Natural killer cell (primary cell): ENCODE measurements at regions not wholly inside any gene's neighbourhood (a gene's known extent, or its start where the extent isn't known, plus 50 kb on each side); places are given as distances from the start of the nearest gene placed in this dataset.
"Not testable (repeated sequence)": the region's sequence is repeated elsewhere in the genome, so short reads cannot be mapped to it uniquely, and the experiment has no call there.

Experiments used
- ATAC-seq, 3 donors: fragments of 150-1000 bp in 2 of 3; fragments of 200-7000 bp in 1 of 3; cut with Tn5 transposase; 1 replicate in 1 of 3; 2 replicates in 2 of 3; pipeline ENCODE4 v1.10.0; 2021; ENCODE audit warnings: mild to moderate bottlenecking in 2 of 3, moderate library complexity in 2 of 3
- DNase-seq, 2 donors: peaks; one replicate each; pipeline versions ENCODE4 v3.0.0 to v3.0.0-alpha.2; 2013 to 2021; ENCODE audit warnings: mixed read lengths in 1 of 2
- H3K27ac ChIP-seq: one replicate; pipeline ENCODE4 v1.5.1; 2013; ENCODE audit warnings: mild to moderate bottlenecking, low read length
- H3K27me3 ChIP-seq: one replicate; pipeline ENCODE4 v1.6.1; 2013; ENCODE audit warnings: low read length; ENCODE audit not compliant: control insufficient read depth, insufficient read depth
- H3K36me3 ChIP-seq: one replicate; pipeline ENCODE4 v1.6.1; 2013; ENCODE audit warnings: low read length; ENCODE audit not compliant: control insufficient read depth, insufficient read depth
- H3K4me1 ChIP-seq: one replicate; pipeline ENCODE4 v1.6.1; 2013; ENCODE audit warnings: low read length; ENCODE audit not compliant: control insufficient read depth, insufficient read depth
- H3K4me3 ChIP-seq: one replicate; pipeline ENCODE4 v1.5.1; 2013; ENCODE audit warnings: low read length
- H3K9me3 ChIP-seq: one replicate; pipeline ENCODE4 v1.6.1; 2013; ENCODE audit warnings: low read length; ENCODE audit not compliant: control insufficient read depth, insufficient read depth
- H3K27ac Mint-ChIP-seq, 2 donors: one replicate each; pipeline ENCODE4 v1.8.0; 2022; ENCODE audit warnings: mild to moderate bottlenecking in 2 of 2, mixed read lengths in 2 of 2, moderate library complexity in 1 of 2
- H3K27me3 Mint-ChIP-seq, 2 donors: one replicate each; pipeline ENCODE4 v1.8.0; 2022; ENCODE audit warnings: low read depth in 2 of 2, mixed read lengths in 2 of 2
- H3K36me3 Mint-ChIP-seq: one replicate; pipeline ENCODE4 v1.8.0; 2022; ENCODE audit warnings: mixed read lengths
- H3K4me1 Mint-ChIP-seq, 2 donors: one replicate each; pipeline ENCODE4 v1.8.0; 2022; ENCODE audit warnings: mixed read lengths in 2 of 2
- H3K4me3 Mint-ChIP-seq: one replicate; pipeline ENCODE4 v1.8.0; 2022; ENCODE audit warnings: mild to moderate bottlenecking, moderate library complexity, mixed read lengths
- H3K9me3 Mint-ChIP-seq, 2 donors: one replicate each; pipeline ENCODE4 v1.8.0; 2022; ENCODE audit warnings: mixed read lengths in 2 of 2
- WGBS: methylation state at CpG from one replicate; pipeline ENCODE4 v1.1.7; 2013; ENCODE audit warnings: missing lambda C conversion rate; ENCODE audit not compliant: insufficient coverage; 5-methylcytosine and 5-hydroxymethylcytosine counted together
- intact Hi-C: fragments of 100-400 bp; cut with micrococcal nuclease; formaldehyde crosslinking; loops from one replicate; pipeline ENCODE4 v1.14.2; 2022
- TF ChIP-seq, protein P1 (sequence below): fragments of 200-600 bp; IDR thresholded peaks from one replicate; pipeline ENCODE4 v1.8.0; 2022; ENCODE audit warnings: antibody characterized with exemption

DNA sequence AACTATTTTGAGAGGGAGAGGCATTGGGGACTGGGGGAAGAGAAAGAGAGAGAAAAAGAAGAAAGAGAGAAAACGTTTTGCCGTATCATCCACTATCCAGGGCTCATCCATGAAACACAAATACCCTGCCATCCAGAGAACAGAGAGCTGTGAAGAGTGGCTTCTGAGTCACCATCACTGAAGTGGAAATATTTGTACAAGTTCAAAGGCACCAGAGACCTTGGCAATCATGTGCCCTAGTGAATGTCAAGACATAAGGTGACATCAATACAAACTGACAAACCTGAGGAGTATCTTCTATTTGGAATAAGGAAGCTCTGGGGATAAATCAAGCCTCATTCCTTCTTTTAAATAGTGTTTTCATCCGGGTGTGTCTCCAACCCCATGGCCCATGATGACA is 197.2 kb upstream of the PROX1 start:
- H3K27ac Mint-ChIP-seq: no peak overlapping the region
- peaks cover 0 to 4% of the 10 kb centered on the region in 2 donors for H3K9me3 Mint-ChIP-seq
- H3K27ac ChIP-seq: no peak overlapping the region
- H3K27me3 ChIP-seq: no peaks in the 10 kb centered on the region
- H3K27me3 Mint-ChIP-seq: no peaks in the 10 kb centered on the region
- DNase-seq (no peak), ATAC-seq (no peak)
- no peak overlapping the region for H3K4me3 Mint-ChIP-seq
- 80% methylated on average over 1 of the region's 3 CpGs for WGBS
- H3K36me3 ChIP-seq: no peaks in the 10 kb centered on the region
- H3K4me1 ChIP-seq: no peaks in the 10 kb centered on the region
- H3K9me3 ChIP-seq: no peaks in the 10 kb centered on the region
- TF ChIP-seq, protein P1, sequence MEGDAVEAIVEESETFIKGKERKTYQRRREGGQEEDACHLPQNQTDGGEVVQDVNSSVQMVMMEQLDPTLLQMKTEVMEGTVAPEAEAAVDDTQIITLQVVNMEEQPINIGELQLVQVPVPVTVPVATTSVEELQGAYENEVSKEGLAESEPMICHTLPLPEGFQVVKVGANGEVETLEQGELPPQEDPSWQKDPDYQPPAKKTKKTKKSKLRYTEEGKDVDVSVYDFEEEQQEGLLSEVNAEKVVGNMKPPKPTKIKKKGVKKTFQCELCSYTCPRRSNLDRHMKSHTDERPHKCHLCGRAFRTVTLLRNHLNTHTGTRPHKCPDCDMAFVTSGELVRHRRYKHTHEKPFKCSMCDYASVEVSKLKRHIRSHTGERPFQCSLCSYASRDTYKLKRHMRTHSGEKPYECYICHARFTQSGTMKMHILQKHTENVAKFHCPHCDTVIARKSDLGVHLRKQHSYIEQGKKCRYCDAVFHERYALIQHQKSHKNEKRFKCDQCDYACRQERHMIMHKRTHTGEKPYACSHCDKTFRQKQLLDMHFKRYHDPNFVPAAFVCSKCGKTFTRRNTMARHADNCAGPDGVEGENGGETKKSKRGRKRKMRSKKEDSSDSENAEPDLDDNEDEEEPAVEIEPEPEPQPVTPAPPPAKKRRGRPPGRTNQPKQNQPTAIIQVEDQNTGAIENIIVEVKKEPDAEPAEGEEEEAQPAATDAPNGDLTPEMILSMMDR: no peak
- no peaks in the 10 kb centered on the region for H3K4me1 Mint-ChIP-seq
- intact Hi-C loops: no loop called here
- no peak overlapping the region for H3K4me3 ChIP-seq
- H3K36me3 Mint-ChIP-seq: no peaks in the 10 kb centered on the region

DNA sequence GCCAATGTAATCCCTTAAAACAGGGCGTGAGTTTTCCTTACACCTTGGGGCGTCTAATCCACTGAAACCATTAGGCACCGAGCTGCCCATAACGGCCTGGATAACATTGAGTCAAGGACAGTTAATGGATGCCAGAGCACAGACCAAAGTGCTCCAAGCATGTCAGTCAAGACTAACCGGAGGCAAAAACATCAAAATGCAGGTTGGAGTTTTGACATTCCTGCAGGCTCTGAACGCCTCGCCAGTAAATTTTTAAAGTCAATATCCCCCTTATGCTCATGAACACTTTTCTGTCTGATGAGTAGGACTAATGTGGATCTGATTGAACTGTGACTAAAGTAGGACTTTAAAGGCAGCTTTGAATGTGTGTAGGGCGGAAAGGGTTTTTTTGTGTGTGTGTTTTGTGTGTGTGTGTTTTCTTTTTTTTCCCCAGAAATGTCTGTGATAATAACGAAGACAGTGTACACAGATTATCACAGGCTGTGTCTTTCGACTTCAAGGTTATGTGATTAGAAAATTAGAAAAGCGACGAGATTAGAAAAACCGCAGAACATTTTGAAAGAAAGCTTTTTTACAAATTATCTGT is 194.2 kb upstream of the PROX1 start:
- Mint-ChIP-seq H3K4me3 (no peak overlapping the region), H3K9me3 (peaks cover 5 to 6% of the 10 kb centered on the region in 2 donors), H3K4me1 (no peaks in the 10 kb centered on the region), H3K27me3 (peaks cover 0 to 2% of the 10 kb centered on the region in 2 donors), H3K27ac (no peak overlapping the region), H3K36me3 (no peaks in the 10 kb centered on the region)
- no peak overlapping the region for H3K4me3 ChIP-seq
- H3K27ac ChIP-seq: no peak overlapping the region
- H3K27me3 ChIP-seq: no peaks in the 10 kb centered on the region
- no peaks in the 10 kb centered on the region for H3K36me3 ChIP-seq
- intact Hi-C loops: no loop called here
- DNase-seq (no peak), ATAC-seq (no peak)
- H3K9me3 ChIP-seq: no peaks in the 10 kb centered on the region
- 87% methylated on average over 11 of the region's 13 CpGs for WGBS
- TF ChIP-seq, protein P1: no peak
- no peaks in the 10 kb centered on the region for H3K4me1 ChIP-seq

DNA sequence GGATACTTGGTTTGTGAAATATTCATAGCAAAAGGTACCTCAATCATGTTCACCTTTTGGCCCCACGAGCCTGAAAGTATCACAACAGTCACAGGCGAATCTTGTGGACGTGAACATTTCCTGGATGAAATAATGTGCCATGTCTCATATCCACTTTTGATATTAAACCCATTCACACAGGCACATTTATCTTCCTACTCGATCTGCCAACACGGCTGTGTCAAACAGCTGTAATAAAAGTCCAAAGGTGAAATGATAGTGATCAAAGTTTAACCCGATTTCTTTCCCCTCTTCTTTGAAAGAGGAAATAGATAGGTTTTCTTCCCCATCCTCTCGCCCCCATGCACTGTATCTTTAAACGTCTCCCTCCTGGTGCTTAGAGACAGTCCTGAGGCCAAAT is 191.2 kb upstream of the PROX1 start:
- WGBS: 71% methylated on average over 3 of the region's 8 CpGs
- Mint-ChIP-seq H3K9me3 (peaks cover 2 to 8% of the 10 kb centered on the region in 2 donors), H3K36me3 (no peaks in the 10 kb centered on the region)

DNA sequence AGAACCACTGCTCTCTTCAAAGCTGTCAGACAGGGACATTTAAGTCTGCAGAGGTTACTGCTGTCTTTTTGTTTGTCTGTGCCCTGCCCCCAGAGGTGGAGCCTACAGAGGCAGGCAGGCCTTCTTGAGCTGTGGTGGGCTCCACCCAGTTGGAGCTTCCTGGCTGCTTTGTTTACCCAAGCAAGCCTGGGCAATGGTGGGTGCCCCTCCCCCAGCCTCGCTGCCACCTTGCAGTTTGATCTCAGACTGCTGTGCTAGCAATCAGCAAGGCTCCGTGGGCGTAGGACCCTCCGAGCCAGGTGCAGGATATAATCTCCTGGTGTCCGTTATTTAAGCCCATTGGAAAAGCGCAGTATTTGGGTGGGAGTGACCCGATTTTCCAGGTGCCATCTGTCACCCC is 179.5 kb upstream of the PROX1 start:
- H3K27ac Mint-ChIP-seq, H3K36me3 Mint-ChIP-seq, H3K4me1 Mint-ChIP-seq, ATAC-seq, H3K9me3 Mint-ChIP-seq, H3K9me3 ChIP-seq, intact Hi-C loops, DNase-seq, H3K27me3 Mint-ChIP-seq, H3K4me1 ChIP-seq, H3K27me3 ChIP-seq, H3K4me3 ChIP-seq, H3K36me3 ChIP-seq, H3K27ac ChIP-seq, H3K4me3 Mint-ChIP-seq: not testable (repeated sequence)
- 85% methylated on average over 4 of the region's 7 CpGs for WGBS

More for the DNA sequence above, 191.2 kb upstream of the PROX1 start:
- intact Hi-C loops: no loop called here
- DNase-seq (no peak), ATAC-seq (no peak)
- Histone ChIP-seq H3K4me3 (no peak overlapping the region), H3K27me3 (no peaks in the 10 kb centered on the region), H3K36me3 (no peaks in the 10 kb centered on the region), H3K27ac (no peak overlapping the region), H3K9me3 (no peaks in the 10 kb centered on the region), H3K4me1 (no peaks in the 10 kb centered on the region)
- Mint-ChIP-seq H3K4me1 (no peaks in the 10 kb centered on the region), H3K27ac (no peak overlapping the region), H3K4me3 (no peak overlapping the region), H3K27me3 (peaks cover 0 to 2% of the 10 kb centered on the region in 2 donors)
- TF ChIP-seq, protein P1: no peak
